Neural cell (in vitro differentiated cells): ENCODE measurements at regions not wholly inside any gene's neighbourhood (a gene's known extent, or its start where the extent isn't known, plus 50 kb on each side); places are given as distances from the start of the nearest gene placed in this dataset.

Experiments
- H2AFZ ChIP-seq: fragments of 200-600, 300-800 bp; sonication (generic), shearing (Covaris generic); 2 replicates; pipeline ENCODE4 v1.6.0; 2014; ENCODE audit warnings: low read depth, mild to moderate bottlenecking, antibody characterized with exemption, low read length, moderate library complexity
- H3F3A ChIP-seq: fragments of 200-600 bp; shearing (Covaris generic); 2 replicates; pipeline ENCODE4 v1.6.1; 2016; ENCODE audit warnings: mild to moderate bottlenecking, moderate library complexity, mixed read lengths, antibody characterized with exemption, low read length; ENCODE audit not compliant: insufficient read depth, poor library complexity, severe bottlenecking
- H3K27ac ChIP-seq: fragments of 200-600, 300-800 bp; sonication (generic), shearing (Covaris generic); 2 replicates; pipeline ENCODE4 v1.5.1; 2014; ENCODE audit warnings: mild to moderate bottlenecking, low read length, moderate library complexity
- H3K27me3 ChIP-seq: fragments of 300-800, 200-600 bp; sonication (generic), shearing (Covaris generic); 2 replicates; pipeline ENCODE4 v1.6.0; 2014; ENCODE audit warnings: mild to moderate bottlenecking, low read depth, low read length, moderate library complexity; ENCODE audit not compliant: insufficient read depth
- H3K36me3 ChIP-seq: fragments of 300-800, 200-600 bp; sonication (generic), shearing (Covaris generic); 2 replicates; pipeline ENCODE4 v1.5.1; 2014; ENCODE audit warnings: mild to moderate bottlenecking, antibody characterized with exemption, low read length, moderate library complexity; ENCODE audit not compliant: insufficient read depth
- H3K4me2 ChIP-seq: fragments of 300-800, 200-600 bp; sonication (generic), shearing (Covaris generic); 2 replicates; pipeline ENCODE4 v1.6.0; 2014; ENCODE audit warnings: mild to moderate bottlenecking, low read length
- H3K4me3 ChIP-seq: fragments of 300-800, 200-600 bp; sonication (generic), shearing (Covaris generic); 2 replicates; pipeline ENCODE4 v1.5.1; 2014; ENCODE audit warnings: mild to moderate bottlenecking, low read length, moderate library complexity
- H3K79me2 ChIP-seq: fragments of 200-600 bp; shearing (Covaris generic); replicated peaks from 2 replicates; pipeline ENCODE4 v1.6.0; 2014; ENCODE audit warnings: mild to moderate bottlenecking, low read length, moderate library complexity; ENCODE audit not compliant: insufficient read depth
- H3K9ac ChIP-seq: fragments of 300-800, 200-600 bp; sonication (generic), shearing (Covaris generic); 2 replicates; pipeline ENCODE4 v1.6.1; 2016; ENCODE audit warnings: mild to moderate bottlenecking, low read length, mixed read lengths
- H3K9me2 ChIP-seq: fragments of 200-600 bp; shearing (Covaris generic); 2 replicates; pipeline ENCODE4 v1.6.1; 2016; ENCODE audit warnings: mild to moderate bottlenecking, low read length, mixed read lengths; ENCODE audit not compliant: insufficient read depth
- H3K9me3 ChIP-seq: fragments of 200-600, 300-800 bp; sonication (generic), shearing (Covaris generic); 2 replicates; pipeline ENCODE4 v1.6.1; 2016; ENCODE audit warnings: mild to moderate bottlenecking, mixed run types, low read length, moderate library complexity, mixed read lengths
- H4K20me1 ChIP-seq: fragments of 200-600 bp; shearing (Covaris generic); 2 replicates; pipeline ENCODE4 v1.6.1; 2016; ENCODE audit warnings: mild to moderate bottlenecking, mixed run types; ENCODE audit not compliant: insufficient read depth
- EP300 ChIP-seq: fragments of 450-650 bp; conservative IDR thresholded peaks from 2 replicates; pipeline ENCODE4 v1.6.1; 2014; ENCODE audit warnings: antibody characterized with exemption, mild to moderate bottlenecking, moderate library complexity; ENCODE audit not compliant: poor library complexity, severe bottlenecking
- EZH2 ChIP-seq: fragments of 200-600, 300-800 bp; shearing (Covaris generic), sonication (generic); IDR thresholded peaks from 2 replicates; pipeline ENCODE4 v1.6.1; 2014; ENCODE audit warnings: antibody characterized with exemption, low read length, borderline replicate concordance, mild to moderate bottlenecking; ENCODE audit not compliant: insufficient read depth, poor library complexity, severe bottlenecking
- MXI1 ChIP-seq: fragments of 450-650 bp; conservative IDR thresholded peaks from 2 replicates; pipeline ENCODE4 v1.6.1; 2014; ENCODE audit warnings: antibody characterized with exemption, mild to moderate bottlenecking; ENCODE audit not compliant: poor library complexity, severe bottlenecking
- POLR2AphosphoS5 ChIP-seq: IDR thresholded peaks from 2 replicates; pipeline ENCODE4 v1.6.1; 2012
- RAD21 ChIP-seq: fragments of 450-650 bp; conservative IDR thresholded peaks from 2 replicates; pipeline ENCODE4 v1.6.1; 2014; ENCODE audit warnings: antibody characterized with exemption, mild to moderate bottlenecking, moderate library complexity
- SMC3 ChIP-seq: fragments of 450-650 bp; conservative IDR thresholded peaks from 2 replicates; pipeline ENCODE4 v1.6.1; 2014; ENCODE audit warnings: antibody characterized with exemption, mild to moderate bottlenecking, moderate library complexity; ENCODE audit not compliant: poor library complexity
- TAF1 ChIP-seq: IDR thresholded peaks from 2 replicates; pipeline ENCODE4 v1.6.1; 2012; ENCODE audit warnings: low read depth
- TF ChIP-seq, protein P1 (sequence below): IDR thresholded peaks from 2 replicates; pipeline ENCODE4 v1.6.1; 2012; ENCODE audit warnings: borderline replicate concordance
- TF ChIP-seq, protein P2 (sequence below): fragments of 450-650 bp; IDR thresholded peaks from 2 replicates; pipeline ENCODE4 v1.5.1; 2014; ENCODE audit warnings: antibody characterized with exemption, mild to moderate bottlenecking, moderate library complexity; ENCODE audit not compliant: poor library complexity, severe bottlenecking

DNA sequence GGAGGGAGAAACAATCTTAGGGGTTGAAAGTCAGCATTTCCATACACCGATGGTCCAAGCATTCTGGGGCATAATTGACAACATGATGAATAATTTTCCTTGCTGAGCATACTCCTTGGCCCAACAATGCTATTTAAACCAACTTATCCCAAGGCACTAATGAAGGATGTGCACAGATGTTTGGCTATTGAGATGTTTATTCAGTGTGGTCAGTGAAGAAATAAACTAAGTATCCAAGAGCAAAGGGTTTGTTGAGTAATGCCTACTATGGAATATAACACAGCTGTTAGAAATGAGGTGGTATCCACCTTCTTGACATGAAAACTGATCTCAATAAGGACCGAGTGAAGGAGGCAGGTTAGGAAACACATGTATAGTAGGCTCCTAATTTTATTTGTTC, 53.9 kb upstream of the RAB6D start:
- TF ChIP-seq, protein P1, sequence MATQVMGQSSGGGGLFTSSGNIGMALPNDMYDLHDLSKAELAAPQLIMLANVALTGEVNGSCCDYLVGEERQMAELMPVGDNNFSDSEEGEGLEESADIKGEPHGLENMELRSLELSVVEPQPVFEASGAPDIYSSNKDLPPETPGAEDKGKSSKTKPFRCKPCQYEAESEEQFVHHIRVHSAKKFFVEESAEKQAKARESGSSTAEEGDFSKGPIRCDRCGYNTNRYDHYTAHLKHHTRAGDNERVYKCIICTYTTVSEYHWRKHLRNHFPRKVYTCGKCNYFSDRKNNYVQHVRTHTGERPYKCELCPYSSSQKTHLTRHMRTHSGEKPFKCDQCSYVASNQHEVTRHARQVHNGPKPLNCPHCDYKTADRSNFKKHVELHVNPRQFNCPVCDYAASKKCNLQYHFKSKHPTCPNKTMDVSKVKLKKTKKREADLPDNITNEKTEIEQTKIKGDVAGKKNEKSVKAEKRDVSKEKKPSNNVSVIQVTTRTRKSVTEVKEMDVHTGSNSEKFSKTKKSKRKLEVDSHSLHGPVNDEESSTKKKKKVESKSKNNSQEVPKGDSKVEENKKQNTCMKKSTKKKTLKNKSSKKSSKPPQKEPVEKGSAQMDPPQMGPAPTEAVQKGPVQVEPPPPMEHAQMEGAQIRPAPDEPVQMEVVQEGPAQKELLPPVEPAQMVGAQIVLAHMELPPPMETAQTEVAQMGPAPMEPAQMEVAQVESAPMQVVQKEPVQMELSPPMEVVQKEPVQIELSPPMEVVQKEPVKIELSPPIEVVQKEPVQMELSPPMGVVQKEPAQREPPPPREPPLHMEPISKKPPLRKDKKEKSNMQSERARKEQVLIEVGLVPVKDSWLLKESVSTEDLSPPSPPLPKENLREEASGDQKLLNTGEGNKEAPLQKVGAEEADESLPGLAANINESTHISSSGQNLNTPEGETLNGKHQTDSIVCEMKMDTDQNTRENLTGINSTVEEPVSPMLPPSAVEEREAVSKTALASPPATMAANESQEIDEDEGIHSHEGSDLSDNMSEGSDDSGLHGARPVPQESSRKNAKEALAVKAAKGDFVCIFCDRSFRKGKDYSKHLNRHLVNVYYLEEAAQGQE, result no peak
- TF ChIP-seq TAF1 (no peak), MXI1 (no peak), EP300 (no peak), RAD21 (no peak), EZH2 (no peak), POLR2AphosphoS5 (no peak), SMC3 (no peak)
- TF ChIP-seq, protein P2, sequence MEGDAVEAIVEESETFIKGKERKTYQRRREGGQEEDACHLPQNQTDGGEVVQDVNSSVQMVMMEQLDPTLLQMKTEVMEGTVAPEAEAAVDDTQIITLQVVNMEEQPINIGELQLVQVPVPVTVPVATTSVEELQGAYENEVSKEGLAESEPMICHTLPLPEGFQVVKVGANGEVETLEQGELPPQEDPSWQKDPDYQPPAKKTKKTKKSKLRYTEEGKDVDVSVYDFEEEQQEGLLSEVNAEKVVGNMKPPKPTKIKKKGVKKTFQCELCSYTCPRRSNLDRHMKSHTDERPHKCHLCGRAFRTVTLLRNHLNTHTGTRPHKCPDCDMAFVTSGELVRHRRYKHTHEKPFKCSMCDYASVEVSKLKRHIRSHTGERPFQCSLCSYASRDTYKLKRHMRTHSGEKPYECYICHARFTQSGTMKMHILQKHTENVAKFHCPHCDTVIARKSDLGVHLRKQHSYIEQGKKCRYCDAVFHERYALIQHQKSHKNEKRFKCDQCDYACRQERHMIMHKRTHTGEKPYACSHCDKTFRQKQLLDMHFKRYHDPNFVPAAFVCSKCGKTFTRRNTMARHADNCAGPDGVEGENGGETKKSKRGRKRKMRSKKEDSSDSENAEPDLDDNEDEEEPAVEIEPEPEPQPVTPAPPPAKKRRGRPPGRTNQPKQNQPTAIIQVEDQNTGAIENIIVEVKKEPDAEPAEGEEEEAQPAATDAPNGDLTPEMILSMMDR, result no peak
- no peak overlapping the region for H3K9ac ChIP-seq
- H3K27ac ChIP-seq, result no peak overlapping the region
- H3K4me3 ChIP-seq, result no peak overlapping the region
- H3K9me2 ChIP-seq, result no peaks in the 10 kb centered on the region
- H3F3A ChIP-seq, result no peaks in the 10 kb centered on the region
- H2AFZ ChIP-seq, result no peak overlapping the region
- no peak overlapping the region for H3K4me2 ChIP-seq
- no peaks in the 10 kb centered on the region for H3K79me2 ChIP-seq
- H3K27me3 ChIP-seq, result no peaks in the 10 kb centered on the region
- no peaks in the 10 kb centered on the region for H3K9me3 ChIP-seq
- H4K20me1 ChIP-seq, result no peaks in the 10 kb centered on the region
- no peaks in the 10 kb centered on the region for H3K36me3 ChIP-seq

DNA sequence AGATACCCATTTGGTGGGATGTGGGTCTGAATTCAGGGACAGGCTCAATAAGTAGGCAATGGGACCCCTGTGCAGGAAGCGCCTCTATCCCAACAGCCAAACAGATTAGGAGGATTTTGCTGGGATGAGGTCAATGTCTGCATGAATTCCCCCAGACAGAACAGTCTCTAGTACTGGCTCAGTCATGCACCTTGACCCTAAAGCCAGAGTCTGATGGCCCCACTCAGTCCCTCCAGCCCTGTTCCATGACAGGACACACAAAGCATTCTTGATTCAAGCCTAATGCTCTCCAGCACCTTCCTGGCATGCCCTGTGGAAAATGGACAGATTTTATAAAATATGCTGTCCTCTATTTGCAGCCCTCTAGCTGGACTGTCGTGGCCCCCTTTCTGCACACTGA, 49.8 kb upstream of the RAB6D start:
- H3K27me3 ChIP-seq, result no peaks in the 10 kb centered on the region
- H3F3A ChIP-seq, result no peaks in the 10 kb centered on the region
- no peak overlapping the region for H3K27ac ChIP-seq
- no peaks in the 10 kb centered on the region for H3K79me2 ChIP-seq
- no peaks in the 10 kb centered on the region for H3K9me2 ChIP-seq
- no peak overlapping the region for H3K4me3 ChIP-seq
- no peaks in the 10 kb centered on the region for H3K36me3 ChIP-seq
- H4K20me1 ChIP-seq, result no peaks in the 10 kb centered on the region
- TF ChIP-seq TAF1 (no peak), MXI1 (no peak), RAD21 (no peak), EZH2 (no peak), EP300 (no peak), POLR2AphosphoS5 (no peak), SMC3 (no peak)
- TF ChIP-seq, protein P1, result no peak
- TF ChIP-seq, protein P2, result no peak
- H3K4me2 ChIP-seq, result no peak overlapping the region
- no peak overlapping the region for H2AFZ ChIP-seq
- no peaks in the 10 kb centered on the region for H3K9me3 ChIP-seq
- H3K9ac ChIP-seq, result no peak overlapping the region
